A549 (cell line): ENCODE measurements at regions not wholly inside any gene's neighbourhood (a gene's known extent, or its start where the extent isn't known, plus 50 kb on each side); places are given as distances from the start of the nearest gene placed in this dataset.

Source experiments
- ATAC-seq, 2 experiments: fragments of 200-7000 bp in 1 of 2; fragments of >200 bp in 1 of 2; cut with Nextera tagmentation in 1 of 2; cut with Tn5 transposase in 1 of 2; 3 replicates each; pipeline versions ENCODE4 v1.8.0 to v1.9.1; 2018 to 2020; ENCODE audit warnings: mild to moderate bottlenecking in 1 of 2, moderate library complexity in 1 of 2
- CTCF ChIA-PET: fragments of 300-600 bp; sonication (Branson Sonifier 250); formaldehyde crosslinking; extraction: SDS; loops from one replicate; lab custom pipeline; 2021; ENCODE audit warnings: antibody characterized with exemption, inconsistent platforms; lab: Yijun Ruan, JAX
- POLR2A ChIA-PET: fragments of 350-600 bp; formaldehyde crosslinking; extraction: SDS; loops from one replicate; lab custom pipeline; 2021; ENCODE audit warnings: antibody characterized with exemption, inconsistent platforms; lab: Yijun Ruan, JAX
- DNase-seq, 2 experiments: peaks; one replicate each; pipeline versions ENCODE4 v3.0.0 to v3.0.0-alpha.2; 2011 to 2016; ENCODE audit warnings: low read depth in 1 of 2, low spot score in 1 of 2
- FAIRE-seq: peaks from 2 replicates; lab custom pipeline; 2011; peaks lifted over from hg19 to GRCh38; lab: Jason Lieb, UNC
- H3K27ac ChIP-seq, 2 experiments: fragments of >200 bp; sonication (Bioruptor Twin); formaldehyde crosslinking; 3 replicates each; pipeline ENCODE4 v1.5.1; 2016 to 2017
- H3K4me1 ChIP-seq: fragments of >200 bp; sonication (Bioruptor Twin); formaldehyde crosslinking; 3 replicates; pipeline ENCODE4 v1.6.1; 2016
- H3K4me2 ChIP-seq: fragments of >200 bp; sonication (Bioruptor Twin); formaldehyde crosslinking; 3 replicates; pipeline ENCODE4 v1.6.1; 2016
- H3K4me3 ChIP-seq: fragments of >200 bp; sonication (Bioruptor Twin); formaldehyde crosslinking; 3 replicates; pipeline ENCODE4 v1.5.1; 2016
- H3K9me3 ChIP-seq: fragments of >200 bp; sonication (Bioruptor Twin); formaldehyde crosslinking; 3 replicates; pipeline ENCODE4 v1.6.1; 2016
- E2F6 ChIP-seq: IDR thresholded peaks from 2 replicates; pipeline ENCODE4 v1.6.1; 2012; ENCODE audit warnings: low read depth, borderline replicate concordance
- EHMT2 ChIP-seq: fragments of 200-600 bp; sonication (generic); IDR thresholded peaks from 2 replicates; pipeline ENCODE4 v1.6.1; 2016; ENCODE audit warnings: antibody characterized with exemption, low read depth, mild to moderate bottlenecking, moderate library complexity
- ELK1 ChIP-seq: fragments of 150-350 bp; IDR thresholded peaks from 2 replicates; pipeline ENCODE4 v1.6.1; 2014; ENCODE audit warnings: low read depth, mild to moderate bottlenecking, low read length
- EP300 ChIP-seq, 2 experiments: fragments of >200 bp; sonication (Bioruptor Twin); formaldehyde crosslinking; IDR thresholded peaks; 2 replicates in 1 of 2; 3 replicates in 1 of 2; pipeline ENCODE4 v1.6.1; 2016 to 2017
- FOSB ChIP-seq: fragments of 250-450 bp; sonication (Bioruptor Pico); IDR thresholded peaks from 2 replicates; pipeline ENCODE4 v1.5.0; 2020; ENCODE audit warnings: mild to moderate bottlenecking, moderate library complexity
- FOSL2 ChIP-seq, 2 experiments: fragments of 450-650 bp in 1 of 2; fragments of >200 bp in 1 of 2; sonication (Bioruptor Twin) in 1 of 2; formaldehyde crosslinking; IDR thresholded peaks; 2 replicates each; pipeline versions ENCODE4 v1.5.0 to v1.6.1; 2016 to 2020; ENCODE audit warnings: mild to moderate bottlenecking in 1 of 2, moderate library complexity in 1 of 2
- GATA3 ChIP-seq: IDR thresholded peaks from 2 replicates; pipeline ENCODE4 v1.6.1; 2012; ENCODE audit warnings: borderline replicate concordance
- HDAC2 ChIP-seq: fragments of 200-600 bp; sonication (generic); IDR thresholded peaks from 2 replicates; pipeline ENCODE4 v1.6.1; 2016
- HEYL ChIP-seq: fragments of 250-450 bp; sonication (Bioruptor Pico); IDR thresholded peaks from 2 replicates; pipeline ENCODE4 v1.8.0; 2021; ENCODE audit warnings: mild to moderate bottlenecking, moderate library complexity
- HMGXB4 ChIP-seq: fragments of 250-450 bp; sonication (Bioruptor Pico); IDR thresholded peaks from 2 replicates; pipeline ENCODE4 v1.5.0; 2021; ENCODE audit warnings: mild to moderate bottlenecking, moderate library complexity, borderline replicate concordance
- HOXA7 ChIP-seq: fragments of 250-450 bp; sonication (Bioruptor Pico); IDR thresholded peaks from 2 replicates; pipeline ENCODE4 v1.5.0; 2020; ENCODE audit warnings: mild to moderate bottlenecking, moderate library complexity
- HOXB5 ChIP-seq: fragments of 250-450 bp; sonication (Bioruptor Pico); IDR thresholded peaks from 2 replicates; pipeline ENCODE4 v1.5.0; 2020; ENCODE audit warnings: mild to moderate bottlenecking, moderate library complexity
- KDM1A ChIP-seq: fragments of 200-600 bp; sonication (generic); IDR thresholded peaks from 2 replicates; pipeline ENCODE4 v1.6.1; 2016; ENCODE audit warnings: low read depth, mild to moderate bottlenecking
- MAFK ChIP-seq: fragments of 450-650 bp; IDR thresholded peaks from 2 replicates; pipeline ENCODE4 v1.6.1; 2014; ENCODE audit not compliant: partially characterized antibody
- MAZ ChIP-seq: fragments of 150-350 bp; IDR thresholded peaks from 2 replicates; pipeline ENCODE4 v1.6.1; 2014; ENCODE audit warnings: antibody characterized with exemption, low read depth, low read length, borderline replicate concordance
- PHF8 ChIP-seq: fragments of 200-600 bp; sonication (generic); IDR thresholded peaks from 2 replicates; pipeline ENCODE4 v1.6.1; 2016; ENCODE audit warnings: low read depth, mild to moderate bottlenecking, antibody characterized with exemption, moderate library complexity, borderline replicate concordance
- POLR2A ChIP-seq: IDR thresholded peaks from 2 replicates; pipeline ENCODE4 v1.6.1; 2012; ENCODE audit warnings: mild to moderate bottlenecking, low read length
- POLR2AphosphoS2 ChIP-seq: conservative IDR thresholded peaks from 2 replicates; pipeline ENCODE4 v1.6.1; 2012; ENCODE audit warnings: low read length, improper control_type of control experiment, inconsistent platforms
- RAD21 ChIP-seq, 2 experiments: fragments of >200 bp in 1 of 2; sonication (Bioruptor Twin) in 1 of 2; formaldehyde crosslinking in 1 of 2; IDR thresholded peaks in 1 of 2; conservative IDR thresholded peaks in 1 of 2; 2 replicates in 1 of 2; 3 replicates in 1 of 2; pipeline ENCODE4 v1.6.1; 2012 to 2018; ENCODE audit warnings: inconsistent platforms in 1 of 2
- RCOR1 ChIP-seq: fragments of 150-350 bp; IDR thresholded peaks from 2 replicates; pipeline ENCODE4 v1.6.1; 2014; ENCODE audit warnings: antibody characterized with exemption, low read length, low read depth
- SREBF2 ChIP-seq: fragments of 450-650 bp; IDR thresholded peaks from 2 replicates; pipeline ENCODE4 v1.6.1; 2014; ENCODE audit warnings: mild to moderate bottlenecking, moderate library complexity
- TP53 ChIP-seq: fragments of 250-450 bp; sonication (Bioruptor Pico); IDR thresholded peaks from 2 replicates; pipeline ENCODE4 v1.5.0; 2021; ENCODE audit warnings: mild to moderate bottlenecking, moderate library complexity
- USF2 ChIP-seq: fragments of 450-650 bp; IDR thresholded peaks from 2 replicates; pipeline ENCODE4 v1.6.1; 2014; ENCODE audit warnings: antibody characterized with exemption
- ZC3H11A ChIP-seq: fragments of 450-650 bp; IDR thresholded peaks from 2 replicates; pipeline ENCODE4 v1.6.1; 2014; ENCODE audit warnings: antibody characterized with exemption, mild to moderate bottlenecking
- WGBS: methylation state at CpG from one replicate; pipeline ENCODE4 v1.1.6; 2017; ENCODE audit errors: missing lambda C conversion rate; 5-methylcytosine and 5-hydroxymethylcytosine counted together

GRCh38 chr9:106649664-106650063 lies 213.3 kb upstream of the ZNF462 start:
- 19% methylated on average over 4 of the region's 4 CpGs for WGBS
- FAIRE-seq, result no peak
- Histone ChIP-seq H3K9me3 (no peaks in the 10 kb centered on the region), H3K4me2 (no peak overlapping the region), H3K4me3 (no peak overlapping the region), H3K27ac (no peak overlapping the region), H3K4me1 (no peaks in the 10 kb centered on the region)
- TF ChIP-seq KDM1A (no peak), ZC3H11A (no peak), TP53 (CRISPR knock-in tag) (no peak), MAFK (no peak), MAZ (no peak), FOSB (CRISPR knock-in tag) (no peak), HOXA7 (no peak), HOXB5 (no peak), ELK1 (no peak), EHMT2 (no peak), GATA3 (no peak), RCOR1 (no peak), PHF8 (no peak), SREBF2 (no peak), FOSL2 (IDR thresholded peaks at IDR 0.05) (no peak), FOSL2 (CRISPR knock-in tag; IDR thresholded peaks at IDR 0.05) (no peak), USF2 (no peak)
- DNase-seq, result no peak
- POLR2A ChIA-PET, result no interaction called here
- CTCF ChIA-PET, result interaction anchor here (0.9 kb wide), 1 partner anchor 211 kb away, joined by 3 read pairs; no protein-coding TSS in a partner anchor
- no peak for ATAC-seq

GRCh38 chr9:106653213-106653612 lies 209.8 kb upstream of the ZNF462 start:
- Histone ChIP-seq H3K27ac (no peak overlapping the region), H3K4me1 (no peaks in the 10 kb centered on the region), H3K4me2 (no peak overlapping the region), H3K4me3 (no peak overlapping the region), H3K9me3 (no peaks in the 10 kb centered on the region)
- POLR2A ChIA-PET, result no interaction called here
- FAIRE-seq (no peak), DNase-seq (no peak), ATAC-seq (no peak)
- no peak for TF ChIP-seq HDAC2
- TF ChIP-seq POLR2AphosphoS2, result no peak
- TF ChIP-seq SREBF2, result no peak
- no peak for TF ChIP-seq PHF8
- no peak for TF ChIP-seq EP300 (IDR thresholded peaks at IDR 0.05)
- TF ChIP-seq MAFK, result no peak
- CTCF ChIA-PET, result interaction anchor here (0.5 kb wide), 1 partner anchor 13 kb away, joined by 3 read pairs; no protein-coding TSS in a partner anchor

GRCh38 chr9:106655966-106656365 lies 207.0 kb upstream of the ZNF462 start:
- TF ChIP-seq POLR2A (no peak), HMGXB4 (CRISPR knock-in tag) (no peak), HEYL (CRISPR knock-in tag) (no peak), RAD21 (conservative IDR thresholded peaks at IDR 0.05 in 1 of 2, IDR thresholded peaks at IDR 0.05 in 1 of 2) (no peak), E2F6 (no peak)
- CTCF ChIA-PET, result no interaction called here
- H3K4me3 ChIP-seq, result no peak overlapping the region

More at GRCh38 chr9:106655966-106656365, 207.0 kb upstream of the ZNF462 start:
- POLR2A ChIA-PET, result no interaction called here
- 0% methylated on average over 2 of the region's 2 CpGs for WGBS
- Histone ChIP-seq H3K4me2 (no peak overlapping the region), H3K4me1 (no peaks in the 10 kb centered on the region), H3K9me3 (no peaks in the 10 kb centered on the region), H3K27ac (no peak overlapping the region)
- DNase-seq (no peak), ATAC-seq (no peak), FAIRE-seq (no peak)
